ENCODE measurements at regions not wholly inside any gene's neighbourhood (a gene's known extent, or its start where the extent isn't known, plus 50 kb on each side); places are given as distances from the start of the nearest gene placed in this dataset.

DNA sequence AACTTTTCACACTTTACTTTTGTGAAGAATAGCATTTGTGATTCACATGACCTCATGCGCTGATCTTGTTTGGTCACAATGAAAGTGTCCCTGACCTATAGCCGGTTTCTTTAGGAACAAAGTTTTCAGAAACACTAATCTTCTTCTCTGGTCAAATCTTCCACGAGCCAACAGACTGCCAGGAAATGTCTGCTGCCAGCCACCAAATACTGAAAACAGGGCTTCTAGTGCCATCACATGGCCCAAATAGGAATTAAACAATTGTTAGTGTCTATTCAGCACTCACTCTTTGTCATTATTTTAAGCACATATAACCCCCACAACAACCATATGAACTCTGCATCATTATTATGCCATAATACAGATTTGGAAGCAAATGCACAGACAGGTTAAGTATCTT lies 286.5 kb upstream of the SYT4 start:
- DNase-seq (ENCODE audit: low spot score in 2 of 2) (peak; percentile 4 to 13), FAIRE-seq (no peak)

DNA sequence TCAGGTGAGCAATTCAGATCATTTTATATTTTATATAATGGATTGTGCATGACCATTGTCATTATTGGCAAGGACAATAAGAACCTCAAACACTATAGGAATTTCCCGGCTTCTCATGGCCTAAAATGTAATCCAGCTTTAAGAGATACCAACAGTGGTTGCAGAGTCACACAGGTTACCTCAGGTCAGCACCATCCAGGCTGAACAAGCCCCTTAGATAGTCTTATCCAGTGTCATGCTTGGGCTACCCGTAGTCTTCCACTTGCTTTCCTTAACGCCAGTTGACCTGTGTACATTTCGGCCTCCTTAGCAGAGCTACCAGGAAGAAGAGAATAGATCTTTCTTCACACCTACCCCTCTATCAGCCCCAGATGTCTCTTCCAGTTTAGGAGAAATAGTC lies 293.3 kb upstream of the SYT4 start:
- FAIRE-seq (no peak), DNase-seq (ENCODE audit: low spot score in 2 of 2) (no peak)

DNA sequence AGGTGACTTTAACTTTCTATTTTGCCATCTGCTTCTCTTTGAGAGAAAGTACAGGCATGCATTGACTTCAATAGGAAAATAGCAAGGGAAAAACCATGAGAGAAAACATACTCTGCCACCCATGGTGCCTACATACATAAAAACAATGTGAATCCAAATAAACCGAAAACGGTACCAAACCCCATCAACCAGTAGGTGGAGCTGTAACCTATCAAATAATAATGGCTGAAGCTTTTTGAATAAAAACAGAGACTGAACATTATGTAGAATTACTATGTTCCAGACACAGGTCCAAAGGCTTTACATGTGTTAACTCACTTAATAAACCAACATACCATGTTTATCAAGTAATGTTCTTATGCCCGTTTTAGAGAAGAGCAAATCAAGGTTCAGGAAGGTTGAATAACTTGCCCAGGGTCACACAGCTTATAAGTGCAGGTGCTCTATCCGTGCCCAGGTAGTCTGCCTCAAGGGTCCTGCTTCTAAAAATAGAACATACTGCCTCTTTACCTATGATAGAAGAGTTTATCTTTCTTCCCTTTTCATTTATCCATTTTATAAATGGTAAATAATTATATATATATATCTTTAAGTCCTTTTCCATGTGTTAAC lies 293.9 kb upstream of the SYT4 start:
- FAIRE-seq, result peak; percentile 70
- peak in 1 of 2 donors; percentile 13 for DNase-seq (ENCODE audit: low spot score in 2 of 2)

DNA sequence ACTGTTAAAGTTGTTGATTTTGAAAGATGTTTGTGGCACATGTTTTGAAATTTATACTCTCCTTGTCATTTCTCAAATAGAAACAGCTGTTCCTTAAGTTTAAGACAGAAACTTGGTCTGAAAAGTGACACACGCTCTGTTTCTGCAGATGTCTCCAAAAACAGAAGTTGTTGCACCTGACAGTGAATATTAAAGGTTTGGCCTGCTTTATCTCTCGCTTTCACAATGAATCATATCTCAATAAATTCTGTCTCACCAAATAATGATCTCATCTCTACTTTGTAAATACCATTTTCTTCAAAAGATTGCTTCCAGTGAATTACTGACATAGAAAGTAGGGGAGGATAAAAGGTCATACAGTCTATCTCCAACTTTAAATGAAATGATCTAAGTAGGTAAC lies 294.9 kb upstream of the SYT4 start:
- FAIRE-seq, result no peak
- no peak for DNase-seq (ENCODE audit: low spot score in 2 of 2)

DNA sequence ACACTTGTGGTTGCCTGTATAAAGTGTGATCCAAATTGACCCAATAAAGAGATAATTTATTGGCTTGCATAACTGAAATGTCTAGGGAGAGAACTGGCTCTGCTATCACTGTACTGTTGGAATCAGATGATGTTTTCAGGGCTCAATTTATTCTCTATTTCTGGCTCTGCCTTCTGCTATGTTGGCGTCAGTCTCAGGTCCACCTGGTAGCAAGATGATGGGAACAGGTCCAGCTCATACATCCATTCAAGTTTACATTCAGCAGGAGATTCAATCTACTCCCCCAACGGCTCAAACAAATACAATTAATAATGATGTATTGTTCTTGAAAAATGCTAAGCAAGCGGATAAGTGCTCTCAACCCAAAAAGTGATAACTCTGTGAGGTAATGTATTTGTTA lies 297.7 kb upstream of the SYT4 start:
- no peak for FAIRE-seq
- no peak for DNase-seq (ENCODE audit: low spot score in 2 of 2)

DNA sequence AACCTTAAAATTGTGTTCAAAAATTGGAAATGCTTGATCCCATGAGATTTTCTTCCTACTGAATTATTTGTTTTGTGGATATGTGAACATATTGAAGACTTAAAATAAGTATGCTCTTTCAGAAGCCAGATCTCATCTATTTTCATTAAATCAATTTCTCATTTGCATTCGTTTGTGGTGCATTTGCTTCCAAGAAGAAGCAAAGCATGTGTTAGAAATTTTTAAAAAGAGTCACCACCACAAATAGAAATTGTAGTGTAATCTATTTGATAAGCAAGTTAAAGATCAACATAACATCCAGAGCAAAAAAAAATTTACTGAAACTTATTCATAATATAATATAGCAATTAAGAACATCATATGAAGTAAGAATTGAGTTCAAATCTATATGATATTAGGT lies 300.9 kb upstream of the SYT4 start:
- FAIRE-seq (no peak), DNase-seq (ENCODE audit: low spot score in 2 of 2) (no peak)

DNA sequence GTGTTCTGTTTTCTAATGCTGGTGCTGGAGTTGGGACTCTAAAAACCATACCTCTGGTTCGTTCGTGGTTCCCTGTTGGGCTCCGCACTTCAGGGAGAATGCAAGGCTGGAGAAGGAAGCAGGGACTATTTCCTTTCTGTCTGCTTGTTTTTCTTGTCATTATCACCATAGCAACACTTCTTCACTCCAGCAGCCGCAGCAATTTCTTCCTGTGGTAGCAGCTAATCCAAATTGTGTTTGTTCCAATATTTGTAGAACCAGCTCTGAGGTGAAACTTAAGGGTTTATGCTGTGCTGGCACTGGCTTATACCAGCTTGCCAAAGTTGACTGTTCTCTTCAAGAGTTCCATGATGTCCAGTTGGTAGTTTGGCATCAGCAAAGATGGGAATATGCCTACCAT lies 301.4 kb upstream of the SYT4 start:
- FAIRE-seq (no peak), DNase-seq (ENCODE audit: low spot score in 2 of 2) (no peak)

DNA sequence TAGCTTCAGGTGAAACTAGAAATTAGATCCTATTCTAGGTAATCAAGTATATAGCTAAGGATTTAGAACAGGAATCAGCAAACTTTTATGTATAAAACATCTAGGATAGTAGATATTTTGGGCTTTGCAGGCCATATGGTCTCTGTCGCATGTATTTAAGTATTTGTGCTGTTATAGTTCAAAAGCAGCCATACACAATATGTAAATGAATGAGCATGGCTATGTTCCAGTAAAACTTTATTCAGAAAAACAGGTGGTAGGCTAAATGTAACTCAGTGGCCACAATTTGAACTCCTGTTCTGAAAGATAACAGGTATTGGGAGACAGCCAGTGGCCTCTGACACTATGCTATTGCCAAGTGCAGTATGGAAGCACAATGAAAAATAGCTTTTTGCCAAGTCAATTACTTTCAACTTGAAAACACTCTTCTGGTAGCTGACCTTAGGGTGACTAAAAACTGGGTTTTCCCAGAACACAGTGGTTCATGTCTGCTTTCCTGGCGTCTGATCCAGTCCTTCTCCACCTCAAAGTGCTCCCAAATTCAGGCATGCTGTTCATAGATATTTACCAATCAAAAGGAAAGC lies 304.7 kb upstream of the SYT4 start:
- DNase-seq (ENCODE audit: low spot score in 2 of 2), result no peak
- FAIRE-seq, result no peak

DNA sequence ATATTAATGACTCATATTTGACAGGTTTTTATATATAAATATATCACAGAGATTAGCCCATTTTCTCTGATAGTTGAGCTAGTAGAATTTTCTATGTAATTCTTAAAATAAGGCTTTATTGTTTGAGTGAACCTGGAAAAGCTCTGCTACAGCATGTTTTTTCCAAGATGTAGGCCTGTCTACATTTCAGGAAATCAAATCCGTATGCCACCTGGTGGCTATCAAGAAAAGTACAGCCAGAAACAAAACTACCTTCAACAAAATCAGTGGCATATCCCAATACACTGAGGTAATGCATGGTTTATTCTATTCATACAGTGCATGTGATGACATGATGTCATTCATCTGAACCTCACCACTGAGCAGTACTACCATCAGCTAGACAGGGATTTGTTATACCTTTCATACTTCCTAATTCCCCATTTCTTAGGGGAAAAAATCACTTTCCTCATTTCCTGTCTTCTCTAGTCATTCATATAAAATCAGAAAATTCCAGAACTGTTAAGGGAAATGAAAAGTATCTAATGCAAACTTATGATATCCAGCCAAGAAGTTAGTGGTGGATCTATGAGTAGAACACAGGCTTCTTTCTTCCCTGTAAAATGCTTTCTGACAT lies 310.4 kb upstream of the SYT4 start:
- peak; percentile 21 to 41 for DNase-seq (ENCODE audit: low spot score in 2 of 2)
- FAIRE-seq, result peak; percentile 75

DNA sequence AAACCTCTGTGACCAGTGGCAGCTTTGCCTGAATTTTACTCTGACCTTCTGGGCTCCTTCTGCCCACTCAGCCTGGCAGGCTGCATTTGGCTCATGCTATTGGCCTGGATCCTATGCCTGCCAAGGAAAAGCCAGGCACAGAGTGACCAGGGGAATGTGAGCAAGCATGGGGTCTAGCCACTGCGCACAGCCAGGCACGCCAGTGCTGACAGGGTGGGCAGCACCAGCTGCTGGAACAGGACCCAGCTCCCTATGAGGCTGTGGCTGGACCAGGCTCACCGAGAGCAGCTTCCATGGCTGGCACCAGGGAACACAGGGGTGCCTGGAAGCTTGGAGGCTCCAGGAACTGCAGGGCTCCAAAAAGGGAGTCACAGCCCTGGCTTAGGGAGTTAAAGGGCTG lies 311.5 kb upstream of the SYT4 start:
- DNase-seq (ENCODE audit: low spot score in 2 of 2) (no peak), FAIRE-seq (no peak)

DNA sequence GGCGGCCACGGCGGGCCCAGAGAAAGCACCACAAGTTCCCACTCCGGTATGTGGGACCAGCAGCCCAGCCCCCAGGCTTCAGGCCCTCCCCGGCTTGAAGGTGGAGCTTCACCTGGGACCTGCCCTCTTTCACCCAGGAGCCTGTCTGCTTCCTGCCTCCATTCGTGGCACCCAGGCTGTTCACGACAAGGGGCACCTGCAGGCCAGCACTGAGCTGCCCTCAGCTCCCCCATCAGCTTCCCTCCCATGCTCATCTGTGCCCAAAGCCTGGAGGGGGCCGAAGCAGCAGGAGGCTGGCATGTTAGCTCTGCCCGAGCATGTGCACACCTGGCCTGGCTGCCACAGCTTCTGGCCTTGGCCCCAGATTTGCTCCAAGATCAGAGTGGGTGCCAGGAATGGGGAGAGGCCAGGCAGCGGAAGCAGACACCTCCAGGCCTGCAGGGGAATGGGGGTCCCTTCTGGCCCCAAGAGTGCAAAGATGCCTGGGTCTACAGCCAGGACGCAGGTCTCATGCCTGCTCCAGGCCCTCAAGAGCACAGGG lies 312.4 kb upstream of the SYT4 start:
- FAIRE-seq (no peak), DNase-seq (ENCODE audit: low spot score in 2 of 2) (no peak)

DNA sequence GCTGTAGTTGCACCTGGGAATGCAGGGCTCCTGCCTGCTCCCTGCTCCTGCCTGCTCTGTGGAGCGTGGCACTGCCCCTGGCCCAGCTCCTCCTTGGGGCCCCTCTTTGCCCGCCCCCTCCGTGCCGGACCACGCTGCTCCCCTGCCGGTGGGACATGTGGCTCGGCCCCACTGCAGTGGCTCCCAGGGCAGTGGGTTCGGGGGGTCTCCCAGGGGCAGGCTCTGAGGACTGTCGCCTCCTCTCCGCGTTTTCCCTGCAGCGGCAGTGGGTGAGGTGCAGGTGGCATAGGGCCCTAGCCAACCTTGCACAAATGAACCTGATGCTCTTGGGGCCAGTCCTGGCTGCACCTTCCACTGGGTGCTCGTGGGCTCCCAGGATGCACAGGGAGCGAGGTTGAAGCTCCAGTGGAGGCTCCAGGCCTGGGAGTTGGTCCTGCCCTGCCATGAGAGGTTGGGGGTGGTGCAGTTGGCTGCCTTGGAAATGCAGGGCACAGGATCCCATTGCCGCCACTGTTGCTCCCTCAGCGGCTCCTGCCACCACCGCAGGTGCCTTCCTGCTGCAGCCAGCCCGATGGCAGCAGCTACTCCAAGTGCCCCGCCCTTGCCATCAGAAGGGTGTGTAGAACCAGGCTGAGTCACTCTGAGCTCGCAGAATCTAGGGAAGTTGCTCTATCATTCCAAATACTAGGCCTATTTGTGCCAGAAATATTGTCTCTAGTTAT lies 313.1 kb upstream of the SYT4 start:
- no peak for FAIRE-seq
- DNase-seq (ENCODE audit: low spot score in 2 of 2), result no peak

DNA sequence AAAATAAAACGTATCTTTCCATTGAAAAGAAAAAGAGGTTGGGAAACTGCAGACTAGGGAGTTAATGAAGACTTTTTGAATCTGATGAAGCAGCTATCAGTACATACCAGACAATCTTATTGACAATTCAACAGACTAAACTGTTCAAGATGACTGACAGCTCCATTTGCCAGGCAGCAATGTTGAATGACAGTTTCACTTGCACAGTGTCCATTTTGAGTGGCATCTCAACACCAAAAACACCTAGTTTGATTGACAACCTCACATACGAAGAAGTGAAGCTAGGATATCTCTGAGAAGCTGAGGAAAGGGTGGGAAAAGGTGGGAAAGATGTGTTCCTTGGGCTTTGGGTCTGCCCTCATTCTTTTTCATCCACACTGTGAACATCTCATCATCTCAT lies 315.0 kb upstream of the SYT4 start:
- FAIRE-seq (no peak), DNase-seq (ENCODE audit: low spot score in 2 of 2) (no peak)

DNA sequence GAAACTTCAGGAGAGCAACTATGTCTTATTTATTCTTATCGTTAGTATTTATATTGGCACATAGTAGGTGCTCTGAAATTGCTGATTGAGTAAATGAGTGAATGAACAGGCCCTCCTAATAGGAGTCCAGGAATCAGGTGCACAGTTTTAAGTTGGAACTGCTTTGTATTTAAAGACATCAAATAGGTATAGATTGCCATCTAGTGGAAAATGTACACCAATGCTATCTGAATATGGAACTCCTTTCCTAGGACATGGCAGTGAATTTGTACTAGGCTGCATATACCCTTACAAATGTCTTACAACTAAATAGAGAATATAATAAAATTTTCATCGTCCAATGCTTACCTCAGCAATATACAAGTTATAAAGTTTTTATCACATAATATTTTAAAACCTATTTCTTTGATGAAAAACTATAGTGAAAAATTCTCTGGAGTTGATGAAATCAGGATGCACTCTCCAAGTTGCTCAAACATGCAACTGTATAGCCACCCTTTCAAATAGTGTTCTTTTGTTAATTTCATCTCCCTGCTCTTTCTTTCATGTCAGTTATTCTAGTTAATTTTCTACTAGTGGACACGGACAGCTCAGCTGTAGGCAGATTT lies 318.9 kb upstream of the SYT4 start:
- DNase-seq (ENCODE audit: low spot score in 2 of 2) (peak in 1 of 2 donors; percentile 37), FAIRE-seq (peak; percentile 33)

DNA sequence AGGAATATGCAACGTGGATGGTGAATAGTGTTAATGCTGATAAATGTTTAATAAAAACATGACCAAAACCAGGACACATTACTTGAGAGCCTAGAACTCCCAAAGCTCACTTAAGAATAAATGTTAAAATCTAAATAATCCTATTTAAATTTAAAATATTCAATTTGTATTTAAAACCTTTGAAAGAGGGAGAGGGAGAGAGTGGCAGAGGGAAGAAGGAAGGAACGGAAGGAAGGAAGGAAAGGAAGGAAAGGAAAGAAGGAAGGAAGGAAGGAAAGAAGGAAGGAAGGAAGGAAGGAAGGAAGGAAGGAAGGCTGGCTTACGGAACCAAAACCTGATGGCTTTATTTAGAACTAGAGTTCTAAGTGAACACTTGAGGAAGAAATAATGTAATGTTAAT lies 324.1 kb upstream of the SYT4 start:
- no peak for DNase-seq (ENCODE audit: low spot score in 2 of 2)
- no peak for FAIRE-seq

DNA sequence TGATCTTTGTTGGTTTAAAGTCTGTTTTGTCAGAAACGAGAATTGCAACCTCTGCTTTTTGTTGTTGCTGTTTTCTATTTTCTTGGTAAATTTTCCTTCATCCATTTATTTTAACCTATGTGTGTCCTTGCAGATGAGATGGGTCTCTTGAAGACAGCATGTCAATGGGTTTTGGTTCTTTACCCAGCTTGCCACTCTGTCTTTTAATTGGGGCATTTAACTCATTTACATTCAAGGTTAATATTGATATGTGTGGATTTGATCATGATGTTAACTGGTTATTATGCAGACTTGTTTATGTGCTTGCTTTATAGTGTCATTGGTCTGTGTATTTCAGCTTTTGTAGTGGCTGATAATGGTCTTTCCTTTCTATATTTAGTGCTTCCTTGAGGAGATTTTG lies 327.9 kb upstream of the SYT4 start:
- DNase-seq (ENCODE audit: low spot score in 2 of 2), result no peak
- FAIRE-seq, result no peak

DNA sequence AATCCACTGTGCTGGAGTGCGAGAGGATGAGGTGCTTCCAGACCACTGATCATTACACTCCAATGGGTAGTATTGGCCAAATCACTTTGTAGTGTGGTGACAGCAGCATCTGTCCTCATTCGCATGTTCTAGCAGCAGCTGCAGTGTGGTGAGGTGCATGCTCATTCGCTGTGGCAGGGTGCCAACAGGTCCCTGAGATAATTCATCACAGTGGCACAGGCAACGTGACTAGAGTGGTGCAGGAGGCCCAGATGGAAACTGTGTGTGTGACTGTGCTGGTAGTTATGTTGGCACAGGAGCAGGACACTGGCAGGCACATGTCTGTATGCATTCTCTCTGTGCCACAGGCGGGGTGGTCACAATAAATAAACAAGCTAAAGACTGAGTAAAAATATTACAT lies 329.5 kb upstream of the SYT4 start:
- no peak for FAIRE-seq
- no peak for DNase-seq (ENCODE audit: low spot score in 2 of 2)

DNA sequence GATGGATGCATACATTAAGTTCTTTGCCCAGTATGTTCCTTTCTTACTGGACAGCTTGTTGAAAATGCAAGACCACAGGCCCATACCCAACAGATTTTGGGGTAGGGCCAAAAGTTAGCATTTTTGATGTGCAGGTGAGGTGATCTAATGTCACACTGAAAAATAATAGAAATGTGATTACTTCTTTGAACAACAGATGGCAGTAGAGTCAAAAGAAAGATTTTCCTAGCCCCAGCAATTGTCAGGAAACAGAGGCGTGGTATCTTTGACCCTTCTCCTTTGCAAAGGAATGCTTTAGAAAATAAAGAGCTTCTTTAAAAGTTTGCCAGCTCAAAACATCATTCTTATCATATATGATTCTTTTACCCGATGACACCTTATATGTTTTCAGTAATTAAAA lies 343.6 kb upstream of the SYT4 start:
- FAIRE-seq, result peak; percentile 84
- peak in 1 of 2 donors; percentile 8 for DNase-seq (ENCODE audit: low spot score in 2 of 2)

DNA sequence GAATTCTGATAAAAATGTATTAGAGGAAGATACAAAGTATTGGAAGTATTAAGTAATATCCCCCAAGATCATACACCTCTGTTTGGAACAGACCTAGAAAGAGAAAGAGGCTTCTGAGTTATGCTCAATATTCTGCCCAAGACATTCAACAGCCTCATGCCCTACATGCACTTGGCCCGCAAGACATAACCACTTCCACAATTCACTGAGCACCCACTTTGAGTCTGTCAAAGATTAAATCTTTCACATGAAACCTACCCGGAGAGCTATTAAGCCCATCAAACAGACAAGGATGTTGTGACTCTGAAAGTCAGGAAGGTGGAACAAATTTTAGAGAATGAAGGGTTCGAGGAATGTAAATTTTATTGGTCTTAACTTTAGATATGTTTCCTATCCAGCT lies 344.7 kb upstream of the SYT4 start:
- FAIRE-seq (no peak), DNase-seq (ENCODE audit: low spot score in 2 of 2) (no peak)

DNA sequence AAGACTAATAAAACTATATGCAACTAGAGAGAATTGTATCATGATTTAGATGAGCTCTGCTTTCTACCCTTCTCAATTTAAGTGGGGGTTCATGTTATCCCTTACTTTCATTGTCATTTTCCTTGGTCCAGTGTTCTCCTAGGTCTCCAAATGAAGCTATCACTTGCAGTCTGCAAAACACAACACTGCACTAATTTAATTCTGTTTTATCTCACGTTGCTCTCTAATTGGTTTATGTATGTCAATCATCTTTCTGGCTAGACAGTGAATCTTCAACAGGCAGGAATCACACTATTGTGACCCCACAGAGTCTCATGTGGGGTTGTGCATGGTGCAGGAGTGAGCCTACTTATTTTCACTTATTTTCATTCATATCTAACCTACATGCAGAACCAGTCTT lies 348.3 kb upstream of the SYT4 start:
- no peak for FAIRE-seq
- DNase-seq (ENCODE audit: low spot score in 2 of 2), result no peak
